ENCODE measurements at regions not wholly inside any gene's neighbourhood (a gene's known extent, or its start where the extent isn't known, plus 50 kb on each side); places are given as distances from the start of the nearest gene placed in this dataset.

GRCh38 chr6:16939351-16939750, 162.5 kb upstream of the STMND1 start:
- TF ChIP-seq CTCF (IDR thresholded peaks at IDR 0.05): no peak
- no peak for TF ChIP-seq POLR2A (IDR thresholded peaks at IDR 0.05)
